Skeletal muscle tissue (tissue), 3 donors: ENCODE measurements at regions not wholly inside any gene's neighbourhood (a gene's known extent, or its start where the extent isn't known, plus 50 kb on each side); places are given as distances from the start of the nearest gene placed in this dataset.

Experiments used
- H3K27ac ChIP-seq: one replicate; pipeline ENCODE4 v1.7.0; 2013; ENCODE audit warnings: mild to moderate bottlenecking, low read depth, low read length, inconsistent platforms
- H3K27me3 ChIP-seq, 3 donors: one replicate each; pipeline ENCODE4 v1.7.0; 2013; ENCODE audit warnings: low read length in 3 of 3; ENCODE audit not compliant: control insufficient read depth in 3 of 3, insufficient read depth in 3 of 3
- H3K36me3 ChIP-seq, 3 donors: one replicate each; pipeline ENCODE4 v1.7.0; 2013; ENCODE audit warnings: low read length in 3 of 3; ENCODE audit not compliant: control insufficient read depth in 3 of 3, insufficient read depth in 3 of 3
- H3K4me1 ChIP-seq, 3 donors: one replicate each; pipeline ENCODE4 v1.7.0; 2013; ENCODE audit warnings: low read length in 3 of 3, mild to moderate bottlenecking in 3 of 3; ENCODE audit not compliant: control insufficient read depth in 3 of 3, insufficient read depth in 3 of 3
- H3K4me3 ChIP-seq, 3 donors: one replicate each; pipeline ENCODE4 v1.7.0; 2013; ENCODE audit warnings: low read length in 3 of 3
- H3K9ac ChIP-seq, 3 donors: one replicate each; pipeline ENCODE4 v1.7.0; 2013; ENCODE audit warnings: low read length in 3 of 3, mild to moderate bottlenecking in 3 of 3, moderate library complexity in 2 of 3, low read depth in 1 of 3
- H3K9me3 ChIP-seq, 3 donors: one replicate each; pipeline ENCODE4 v1.7.0; 2013; ENCODE audit warnings: low read length in 3 of 3; ENCODE audit not compliant: control insufficient read depth in 3 of 3
- donor health status: Osteomylitis.

GRCh38 chr10:8979976-8980375 lies 925.5 kb downstream of the GATA3 start:
- no peak overlapping the region for H3K27ac ChIP-seq
- H3K9ac ChIP-seq, result no peak overlapping the region
- H3K9me3 ChIP-seq, result peaks cover 0 to 3% (median 0%) of the 10 kb centered on the region in 3 donors
- H3K36me3 ChIP-seq, result no peaks in the 10 kb centered on the region
- H3K4me3 ChIP-seq, result no peak overlapping the region
- H3K27me3 ChIP-seq, result no peaks in the 10 kb centered on the region
- no peaks in the 10 kb centered on the region for H3K4me1 ChIP-seq

- no peaks in the 10 kb centered on the region for H3K4me1 ChIP-seq
- H3K27me3 ChIP-seq, result no peaks in the 10 kb centered on the region
- H3K4me3 ChIP-seq, result no peak overlapping the region
- peaks cover 0 to 3% (median 0%) of the 10 kb centered on the region in 3 donors for H3K9me3 ChIP-seq
- no peak overlapping the region for H3K27ac ChIP-seq
- H3K36me3 ChIP-seq, result no peaks in the 10 kb centered on the region
- H3K9ac ChIP-seq, result no peak overlapping the region
These were observed 926.8 kb downstream of the GATA3 start for GRCh38 chr10:8981277-8981676.

- H3K4me3 ChIP-seq, result no peak overlapping the region
- H3K9ac ChIP-seq, result no peak overlapping the region
- H3K4me1 ChIP-seq, result no peaks in the 10 kb centered on the region
- H3K27ac ChIP-seq, result no peak overlapping the region
- H3K36me3 ChIP-seq, result no peaks in the 10 kb centered on the region
- H3K27me3 ChIP-seq, result no peaks in the 10 kb centered on the region
- peaks cover 0 to 3% (median 0%) of the 10 kb centered on the region in 3 donors for H3K9me3 ChIP-seq
These were observed 931.2 kb downstream of the GATA3 start for GRCh38 chr10:8985651-8986050.

GRCh38 chr10:8986975-8987374 lies 932.5 kb downstream of the GATA3 start:
- no peak overlapping the region for H3K27ac ChIP-seq
- H3K9me3 ChIP-seq, result peaks cover 0 to 3% (median 0%) of the 10 kb centered on the region in 3 donors
- no peak overlapping the region for H3K4me3 ChIP-seq
- no peaks in the 10 kb centered on the region for H3K27me3 ChIP-seq
- H3K9ac ChIP-seq, result no peak overlapping the region
- no peaks in the 10 kb centered on the region for H3K4me1 ChIP-seq
- no peaks in the 10 kb centered on the region for H3K36me3 ChIP-seq

GRCh38 chr10:8987712-8988111 lies 933.2 kb downstream of the GATA3 start:
- H3K36me3 ChIP-seq, result no peaks in the 10 kb centered on the region
- H3K4me3 ChIP-seq, result no peak overlapping the region
- H3K9ac ChIP-seq, result no peak overlapping the region
- peaks cover 0 to 3% (median 0%) of the 10 kb centered on the region in 3 donors for H3K9me3 ChIP-seq
- no peaks in the 10 kb centered on the region for H3K4me1 ChIP-seq
- H3K27ac ChIP-seq, result no peak overlapping the region
- H3K27me3 ChIP-seq, result no peaks in the 10 kb centered on the region

DNA sequence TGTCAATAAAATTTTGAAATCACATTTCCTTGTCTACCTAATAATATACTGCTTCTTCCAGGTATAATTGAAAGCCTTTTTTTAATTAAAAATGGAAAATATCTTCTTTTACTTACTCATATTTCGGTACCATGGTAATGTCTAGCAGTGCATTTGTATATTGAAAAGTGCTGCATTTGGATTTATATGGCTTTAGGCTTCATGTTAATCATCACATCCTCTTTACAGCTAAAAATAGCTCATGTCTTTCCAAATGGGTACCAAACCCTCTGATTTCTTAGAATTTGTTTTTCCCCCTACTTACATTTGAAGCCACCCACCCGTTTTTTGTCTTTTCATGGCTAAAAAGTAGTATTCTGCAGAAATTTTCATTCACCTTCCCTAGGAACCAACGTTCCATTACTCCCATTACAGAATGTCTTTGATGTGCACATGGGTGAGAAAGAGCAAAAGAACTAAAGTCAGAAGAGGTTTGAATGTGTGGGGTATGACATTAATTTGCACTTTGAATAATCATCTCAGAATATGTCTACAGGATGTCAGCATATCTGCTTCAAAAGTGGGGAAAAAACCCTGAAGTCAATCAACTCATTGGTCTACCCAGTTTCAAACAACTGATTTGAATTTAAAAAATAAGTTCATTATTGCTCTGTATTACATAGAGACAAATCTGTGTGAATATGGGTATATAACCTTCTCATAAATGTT lies 935.9 kb downstream of the GATA3 start:
- H3K27me3 ChIP-seq, result no peaks in the 10 kb centered on the region
- H3K4me3 ChIP-seq, result no peak overlapping the region
- H3K27ac ChIP-seq, result no peak overlapping the region
- H3K9ac ChIP-seq, result no peak overlapping the region
- H3K4me1 ChIP-seq, result no peaks in the 10 kb centered on the region
- no peaks in the 10 kb centered on the region for H3K9me3 ChIP-seq
- no peaks in the 10 kb centered on the region for H3K36me3 ChIP-seq

DNA sequence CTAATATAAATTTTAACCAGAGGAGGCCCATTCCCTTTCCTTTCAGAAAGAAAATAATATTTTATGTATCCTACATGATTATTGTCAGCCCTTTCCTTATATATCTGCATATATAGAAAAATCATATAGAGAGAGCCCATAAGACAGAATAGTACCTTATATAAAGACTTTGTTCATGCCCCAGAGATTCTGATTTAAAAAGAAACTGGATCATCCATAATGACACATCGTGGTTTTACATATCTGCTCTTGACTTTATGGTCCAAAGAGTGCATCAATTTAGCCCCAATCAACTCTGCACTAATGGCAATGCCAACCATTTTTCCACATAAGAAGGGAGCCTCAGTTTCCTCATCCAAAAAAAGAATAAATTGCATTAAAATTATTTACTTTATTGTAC lies 937.5 kb downstream of the GATA3 start:
- Histone ChIP-seq H3K4me1 (no peaks in the 10 kb centered on the region), H3K4me3 (no peak overlapping the region), H3K36me3 (no peaks in the 10 kb centered on the region), H3K9me3 (no peaks in the 10 kb centered on the region), H3K9ac (no peak overlapping the region), H3K27me3 (no peaks in the 10 kb centered on the region), H3K27ac (no peak overlapping the region)

DNA sequence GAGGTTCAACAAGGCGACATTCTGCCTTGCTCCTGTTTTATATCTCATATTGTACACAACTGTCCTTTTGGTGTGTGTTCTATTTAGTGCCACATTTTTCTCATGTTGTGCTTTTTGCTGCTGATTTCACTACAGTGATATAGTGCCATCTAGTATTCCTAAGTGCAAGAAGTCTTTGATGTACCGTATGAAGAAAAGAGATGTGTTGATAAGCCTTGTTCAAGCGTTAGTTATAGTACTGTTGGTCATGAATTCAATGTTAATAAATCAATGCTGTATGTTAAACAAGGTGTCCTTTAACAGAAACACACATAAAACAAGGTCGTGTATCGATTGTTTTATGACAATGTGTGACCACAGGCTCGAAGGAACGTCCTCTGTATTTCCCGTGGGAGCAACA lies 939.4 kb downstream of the GATA3 start:
- H3K27me3 ChIP-seq, result no peaks in the 10 kb centered on the region
- H3K9me3 ChIP-seq, result no peaks in the 10 kb centered on the region
- no peak overlapping the region for H3K27ac ChIP-seq
- no peak overlapping the region for H3K9ac ChIP-seq
- no peaks in the 10 kb centered on the region for H3K4me1 ChIP-seq
- no peaks in the 10 kb centered on the region for H3K36me3 ChIP-seq
- H3K4me3 ChIP-seq, result no peak overlapping the region

DNA sequence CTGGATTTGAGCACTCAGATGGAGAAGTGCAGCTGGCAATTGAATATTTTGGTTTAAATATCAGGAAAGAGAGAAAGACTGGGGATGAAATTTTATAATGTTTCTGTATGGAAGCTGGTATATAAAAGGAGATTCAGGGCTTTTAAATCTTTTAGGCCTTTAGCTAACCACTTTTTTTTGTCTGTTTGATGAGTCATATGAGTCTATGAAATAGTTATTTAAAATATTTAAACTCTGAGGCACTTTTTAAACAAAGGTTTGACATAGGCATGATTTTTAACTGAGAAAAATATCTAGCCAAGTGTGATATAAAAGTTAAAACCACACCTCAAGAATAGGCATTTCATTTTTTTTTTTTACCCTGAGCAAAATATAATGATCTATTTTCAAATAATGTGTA lies 944.3 kb downstream of the GATA3 start:
- H3K27me3 ChIP-seq, result no peaks in the 10 kb centered on the region
- H3K36me3 ChIP-seq, result no peaks in the 10 kb centered on the region
- H3K9ac ChIP-seq, result no peak overlapping the region
- no peaks in the 10 kb centered on the region for H3K4me1 ChIP-seq
- H3K27ac ChIP-seq, result no peak overlapping the region
- H3K4me3 ChIP-seq, result no peak overlapping the region
- no peaks in the 10 kb centered on the region for H3K9me3 ChIP-seq

GRCh38 chr10:9003122-9003521 lies 948.6 kb downstream of the GATA3 start:
- no peak overlapping the region for H3K4me3 ChIP-seq

More at GRCh38 chr10:9003122-9003521, 948.6 kb downstream of the GATA3 start:
- H3K4me1 ChIP-seq, result no peaks in the 10 kb centered on the region
- no peaks in the 10 kb centered on the region for H3K9me3 ChIP-seq
- no peak overlapping the region for H3K9ac ChIP-seq
- H3K36me3 ChIP-seq, result no peaks in the 10 kb centered on the region
- H3K27me3 ChIP-seq, result no peaks in the 10 kb centered on the region
- no peak overlapping the region for H3K27ac ChIP-seq
